ENCODE measurements at regions not wholly inside any gene's neighbourhood (a gene's known extent, or its start where the extent isn't known, plus 50 kb on each side); places are given as distances from the start of the nearest gene placed in this dataset.
A peak's percentile ranks its signal among the peaks of the same experiment; 100 is the strongest.
"Not testable (repeated sequence)": the region's sequence is repeated elsewhere in the genome, so short reads cannot be mapped to it uniquely, and the experiment has no call there.

- DNase-seq, result peak; percentile 59 to 73
Observed at GRCh38 chr1:199243423-199244061, 604.7 kb downstream of the PTPRC start.

- DNase-seq, result no peak
Observed at GRCh38 chr1:199245946-199246345, 607.1 kb downstream of the PTPRC start.

GRCh38 chr1:199246716-199247115 lies 607.9 kb downstream of the PTPRC start:
- DNase-seq, result no peak

GRCh38 chr1:199247891-199248290 lies 609.1 kb downstream of the PTPRC start:
- DNase-seq, result no peak

GRCh38 chr1:199254040-199254439 lies 615.2 kb downstream of the PTPRC start:
- not testable (repeated sequence) for DNase-seq

GRCh38 chr1:199261328-199261727 lies 622.5 kb downstream of the PTPRC start:
- no peak for DNase-seq

GRCh38 chr1:199264283-199264682 lies 625.4 kb downstream of the PTPRC start:
- DNase-seq, result no peak

- no peak for DNase-seq
Observed at GRCh38 chr1:199264911-199265310, 626.1 kb downstream of the PTPRC start.

- DNase-seq, result no peak
Observed at GRCh38 chr1:199265319-199265718, 626.5 kb downstream of the PTPRC start.

- DNase-seq, result no peak
Observed at GRCh38 chr1:199269241-199269640, 630.4 kb downstream of the PTPRC start.

GRCh38 chr1:199272139-199272544 lies 633.3 kb downstream of the PTPRC start:
- DNase-seq, result no peak

GRCh38 chr1:199272628-199273086 lies 633.8 kb downstream of the PTPRC start:
- DNase-seq, result no peak

- no peak for DNase-seq
Observed at GRCh38 chr1:199273837-199274379, 635.1 kb downstream of the PTPRC start.

GRCh38 chr1:199279067-199279466 lies 640.2 kb downstream of the PTPRC start:
- no peak for DNase-seq

- DNase-seq, result no peak
Observed at GRCh38 chr1:199279872-199280645, 641.2 kb downstream of the PTPRC start.

GRCh38 chr1:199282751-199283305 lies 644.0 kb downstream of the PTPRC start:
- no peak for DNase-seq

- DNase-seq, result no peak
Observed at GRCh38 chr1:199283794-199284193, 645.0 kb downstream of the PTPRC start.

- no peak for DNase-seq
Observed at GRCh38 chr1:199287206-199287605, 648.4 kb downstream of the PTPRC start.

GRCh38 chr1:199287647-199288046 lies 648.8 kb downstream of the PTPRC start:
- no peak for DNase-seq

- DNase-seq, result no peak
Observed at GRCh38 chr1:199290186-199290585, 651.3 kb downstream of the PTPRC start.

GRCh38 chr1:199291022-199291740 lies 652.3 kb downstream of the PTPRC start:
- DNase-seq, result no peak

- DNase-seq, result no peak
Observed at GRCh38 chr1:199292896-199293295, 654.1 kb downstream of the PTPRC start.

- DNase-seq, result no peak
Observed at GRCh38 chr1:199295107-199295506, 656.3 kb downstream of the PTPRC start.

Measured in stimulated activated CD4-positive, alpha-beta T cell treated with anti-CD3 and anti-CD28 coated beads, Interleukin-4, amount 100 ng/mL, for 4 hours (primary cell).